H1 (cell line): ENCODE measurements at regions not wholly inside any gene's neighbourhood (a gene's known extent, or its start where the extent isn't known, plus 50 kb on each side); places are given as distances from the start of the nearest gene placed in this dataset.

Experiments used
- CTCF ChIA-PET: fragments of 300-600 bp; sonication (Branson Sonifier 250); formaldehyde crosslinking; loops from one replicate; lab custom pipeline; 2021; ENCODE audit not compliant: partially characterized antibody; lab: Charles Lee
- POLR2A ChIA-PET: fragments of 300-600 bp; sonication (Branson Sonifier 250); formaldehyde crosslinking; loops from one replicate; lab custom pipeline; 2021; ENCODE audit warnings: inconsistent platforms; ENCODE audit not compliant: partially characterized antibody; lab: Charles Lee
- DNase-seq, 2 experiments: peaks; one replicate each; pipeline versions ENCODE4 v3.0.0 to v3.0.0-alpha.2; 2010 to 2022; ENCODE audit warnings: low spot score in 2 of 2, low read depth in 1 of 2, mixed read lengths in 1 of 2
- FAIRE-seq: peaks from 2 replicates; lab custom pipeline; 2011; peaks lifted over from hg19 to GRCh38; lab: Jason Lieb, UNC
- H2AFZ ChIP-seq: 2 replicates; pipeline ENCODE4 v1.8.1; 2012; ENCODE audit warnings: low read length, inconsistent platforms
- H2AK5ac ChIP-seq: 2 replicates; pipeline ENCODE4 v1.6.1; 2013; ENCODE audit warnings: low read depth, low read length
- H2BK120ac ChIP-seq: replicated peaks from 2 replicates; pipeline ENCODE3; 2013; ENCODE audit warnings: low read depth, low read length, inconsistent platforms
- H2BK12ac ChIP-seq: 2 replicates; pipeline ENCODE4 v1.6.1; 2013; ENCODE audit warnings: low read depth, low read length
- H2BK15ac ChIP-seq: 2 replicates; pipeline ENCODE4 v1.6.1; 2013; ENCODE audit warnings: low read length
- H2BK20ac ChIP-seq: 2 replicates; pipeline ENCODE4 v1.6.1; 2013; ENCODE audit warnings: low read length
- H2BK5ac ChIP-seq: 2 replicates; pipeline ENCODE4 v1.6.1; 2013; ENCODE audit warnings: low read depth, low read length
- H3K14ac ChIP-seq: 2 replicates; pipeline ENCODE4 v1.6.1; 2013; ENCODE audit warnings: inconsistent platforms; ENCODE audit not compliant: insufficient read length
- H3K18ac ChIP-seq: 2 replicates; pipeline ENCODE4 v1.6.1; 2013; ENCODE audit warnings: low read length; ENCODE audit errors: extremely low read depth
- H3K23ac ChIP-seq: 2 replicates; pipeline ENCODE4 v1.6.1; 2013; ENCODE audit warnings: inconsistent platforms; ENCODE audit not compliant: insufficient read length
- H3K23me2 ChIP-seq: 2 replicates; pipeline ENCODE4 v1.6.1; 2013; ENCODE audit warnings: low read depth, low read length
- H3K27ac ChIP-seq: 2 replicates; pipeline ENCODE4 v1.6.1; 2011; ENCODE audit warnings: low read depth, low read length, inconsistent platforms
- H3K27me3 ChIP-seq, 4 experiments: replicated peaks in 1 of 4; 1 replicate in 1 of 4; 2 replicates in 3 of 4; pipeline versions ENCODE4 v1.6.1 to v1.8.1; 2011 to 2013; ENCODE audit warnings: low read length in 3 of 4, mild to moderate bottlenecking in 3 of 4, inconsistent platforms in 2 of 4, mixed read lengths in 2 of 4, moderate library complexity in 1 of 4; ENCODE audit not compliant: control insufficient read depth in 3 of 4, insufficient read depth in 3 of 4; ENCODE audit errors: extremely low read depth in 1 of 4
- H3K36me3 ChIP-seq, 4 experiments: 2 replicates each; pipeline versions ENCODE4 v1.6.1 to v1.8.1; 2011 to 2013; ENCODE audit warnings: mild to moderate bottlenecking in 4 of 4, low read length in 3 of 4, moderate library complexity in 2 of 4, control low read depth in 1 of 4, inconsistent platforms in 1 of 4; ENCODE audit not compliant: insufficient read depth in 4 of 4, control insufficient read depth in 2 of 4
- H3K4ac ChIP-seq: replicated peaks from 2 replicates; pipeline ENCODE3; 2013; ENCODE audit warnings: low read length, low read depth, mixed read lengths, inconsistent platforms; ENCODE audit not compliant: insufficient read length
- H3K4me1 ChIP-seq, 4 experiments: replicated peaks in 1 of 4; 1 replicate in 1 of 4; 2 replicates in 3 of 4; pipeline versions ENCODE4 v1.6.1 to v1.8.1; 2011 to 2013; ENCODE audit warnings: low read length in 3 of 4, inconsistent platforms in 2 of 4, mixed read lengths in 1 of 4; ENCODE audit not compliant: insufficient read depth in 4 of 4, control insufficient read depth in 3 of 4
- H3K4me2 ChIP-seq, 2 experiments: 2 replicates each; pipeline versions ENCODE4 v1.6.1 to v1.8.1; 2011 to 2013; ENCODE audit warnings: low read depth in 2 of 2, low read length in 2 of 2, control low read depth in 1 of 2, inconsistent platforms in 1 of 2, mild to moderate bottlenecking in 1 of 2; ENCODE audit not compliant: insufficient read depth in 1 of 2
- H3K4me3 ChIP-seq, 4 experiments: fragments of 200-600, 300-600 bp in 1 of 4; sonication (generic), shearing (Covaris generic), sonication (Bioruptor Twin) in 1 of 4; 2 replicates each; pipeline versions ENCODE4 v1.5.1 to v1.8.1; 2011 to 2016; ENCODE audit warnings: low read length in 4 of 4, low read depth in 3 of 4, control low read depth in 2 of 4, inconsistent platforms in 2 of 4, mild to moderate bottlenecking in 2 of 4, mixed read lengths in 1 of 4, moderate library complexity in 1 of 4; ENCODE audit not compliant: insufficient read depth in 2 of 4; ENCODE audit errors: extremely low read depth in 1 of 4
- H3K56ac ChIP-seq: replicated peaks from 2 replicates; pipeline ENCODE3; 2013; ENCODE audit warnings: low read depth, mild to moderate bottlenecking, mixed read lengths, low read length, inconsistent platforms; ENCODE audit not compliant: insufficient read length
- H3K79me1 ChIP-seq: 2 replicates; pipeline ENCODE4 v1.6.1; 2013; ENCODE audit warnings: low read depth, low read length, control low read depth
- H3K79me2 ChIP-seq, 2 experiments: 2 replicates each; pipeline versions ENCODE4 v1.6.1 to v1.8.1; 2012 to 2013; ENCODE audit warnings: low read length in 2 of 2, mild to moderate bottlenecking in 2 of 2, inconsistent platforms in 1 of 2; ENCODE audit not compliant: insufficient read depth in 2 of 2, control insufficient read depth in 1 of 2
- H3K9ac ChIP-seq, 4 experiments: replicated peaks in 1 of 4; 1 replicate in 1 of 4; 2 replicates in 3 of 4; pipeline versions ENCODE4 v1.6.1 to v1.8.1; 2011 to 2013; ENCODE audit warnings: low read depth in 3 of 4, low read length in 3 of 4, control low read depth in 2 of 4, mild to moderate bottlenecking in 2 of 4, moderate library complexity in 2 of 4, inconsistent platforms in 1 of 4; ENCODE audit errors: extremely low read depth in 1 of 4
- H3K9me3 ChIP-seq, 2 experiments: 2 replicates each; pipeline versions ENCODE4 v1.6.1 to v1.8.1; 2012 to 2013; ENCODE audit warnings: mild to moderate bottlenecking in 2 of 2, moderate library complexity in 2 of 2, control low read depth in 1 of 2, inconsistent platforms in 1 of 2, low read depth in 1 of 2, low read length in 1 of 2, mixed read lengths in 1 of 2; ENCODE audit not compliant: insufficient read depth in 2 of 2
- H4K20me1 ChIP-seq, 2 experiments: replicated peaks in 1 of 2; 2 replicates each; pipeline versions ENCODE3 to v1.8.1; 2011 to 2013; ENCODE audit warnings: inconsistent platforms in 2 of 2, low read length in 2 of 2, mild to moderate bottlenecking in 1 of 2; ENCODE audit not compliant: insufficient read depth in 2 of 2, control insufficient read depth in 1 of 2
- H4K5ac ChIP-seq: 2 replicates; pipeline ENCODE4 v1.6.1; 2013; ENCODE audit warnings: low read length, low read depth, mixed read lengths, inconsistent platforms; ENCODE audit not compliant: insufficient read length
- H4K8ac ChIP-seq: 2 replicates; pipeline ENCODE4 v1.8.0; 2013; ENCODE audit warnings: mild to moderate bottlenecking, moderate library complexity, low read length, inconsistent platforms; ENCODE audit not compliant: insufficient read depth; ENCODE audit errors: extremely low read depth
- H4K91ac ChIP-seq: replicated peaks from 2 replicates; pipeline ENCODE3; 2013; ENCODE audit warnings: low read length, mixed read lengths, inconsistent platforms; ENCODE audit not compliant: insufficient read length
- CHD1 ChIP-seq: IDR thresholded peaks from 2 replicates; pipeline ENCODE4 v1.6.1; 2012; ENCODE audit warnings: low read depth, low read length, improper control_type of control experiment
- CREB1 ChIP-seq: IDR thresholded peaks from 2 replicates; pipeline ENCODE4 v1.6.1; 2012; ENCODE audit warnings: inconsistent platforms
- EP300 ChIP-seq, 2 experiments: IDR thresholded peaks; 1 replicate in 1 of 2; 2 replicates in 1 of 2; pipeline ENCODE4 v1.6.1; 2011 to 2012; ENCODE audit warnings: low read depth in 2 of 2, low read length in 2 of 2, mild to moderate bottlenecking in 2 of 2, borderline replicate concordance in 1 of 2, inconsistent platforms in 1 of 2, moderate library complexity in 1 of 2
- EZH2 ChIP-seq: fragments of 200-600 bp; sonication (generic); IDR thresholded peaks from 2 replicates; pipeline ENCODE4 v1.7.1; 2012; ENCODE audit warnings: low read depth, mild to moderate bottlenecking, moderate library complexity, low read length, inconsistent platforms; ENCODE audit not compliant: severe bottlenecking
- FOSL1 ChIP-seq: IDR thresholded peaks from 2 replicates; pipeline ENCODE4 v1.6.1; 2011; ENCODE audit warnings: mild to moderate bottlenecking, low read depth, low read length, moderate library complexity; ENCODE audit not compliant: insufficient read depth
- JUN ChIP-seq: IDR thresholded peaks from 2 replicates; pipeline ENCODE4 v1.6.1; 2011; ENCODE audit warnings: low read depth, mild to moderate bottlenecking, improper control_type of control experiment, low read length
- MAX ChIP-seq: IDR thresholded peaks from 2 replicates; pipeline ENCODE4 v1.6.1; 2012; ENCODE audit warnings: inconsistent platforms
- PHF8 ChIP-seq: fragments of 200-600 bp; sonication (generic); conservative IDR thresholded peaks from 2 replicates; pipeline ENCODE4 v1.7.1; 2012; ENCODE audit warnings: low read depth, mild to moderate bottlenecking, inconsistent platforms, low read length, moderate library complexity
- POLR2A ChIP-seq, 2 experiments: IDR thresholded peaks; 1 replicate in 1 of 2; 2 replicates in 1 of 2; pipeline ENCODE4 v1.6.1; 2011; ENCODE audit warnings: low read depth in 2 of 2, low read length in 2 of 2, mild to moderate bottlenecking in 2 of 2; ENCODE audit errors: control extremely low read depth in 1 of 2
- POU5F1 ChIP-seq: IDR thresholded peaks from 2 replicates; pipeline ENCODE4 v1.6.1; 2011; ENCODE audit warnings: low read depth, mild to moderate bottlenecking, low read length, moderate library complexity
- RBBP5 ChIP-seq: IDR thresholded peaks from 2 replicates; pipeline ENCODE4 v1.7.1; 2012; ENCODE audit warnings: low read depth, mild to moderate bottlenecking, inconsistent platforms, low read length, moderate library complexity, borderline replicate concordance
- SP2 ChIP-seq: IDR thresholded peaks from 2 replicates; pipeline ENCODE4 v1.6.1; 2012; ENCODE audit warnings: mild to moderate bottlenecking, low read length, inconsistent platforms
- SUZ12 ChIP-seq: fragments of 200-600 bp; sonication (generic); IDR thresholded peaks from 2 replicates; pipeline ENCODE4 v1.6.1; 2012; ENCODE audit warnings: mild to moderate bottlenecking, inconsistent platforms, low read length, moderate library complexity, mixed read lengths
- TAF1 ChIP-seq: IDR thresholded peaks from 2 replicates; pipeline ENCODE4 v1.6.1; 2011; ENCODE audit warnings: mild to moderate bottlenecking, low read depth, low read length
- WGBS, 2 experiments: shearing (Covaris generic) in 1 of 2; methylation state at CpG; one replicate each; pipeline versions ENCODE4 v1.1.6 to v1.1.7; 2013 to 2015; ENCODE audit warnings: low lambda C conversion rate in 2 of 2, mixed read lengths in 2 of 2, inconsistent platforms in 1 of 2, low coverage in 1 of 2, missing lambda C conversion rate in 1 of 2; ENCODE audit not compliant: insufficient replicate concordance in 2 of 2, insufficient coverage in 1 of 2, insufficient read length in 1 of 2; ENCODE audit errors: extremely low coverage in 1 of 2, missing lambda C conversion rate in 1 of 2; 5-methylcytosine and 5-hydroxymethylcytosine counted together

GRCh38 chr16:85350146-85350728 lies 238.0 kb upstream of the CIBAR2 start:
- no peak overlapping the region for H2BK15ac ChIP-seq
- H3K9ac ChIP-seq: no peak overlapping the region
- ChIA-PET CTCF (interaction anchor here (0.8 to 11.6 kb wide), 13 partner anchors 9 to 275 kb away, joined by 3 to 177 read pairs (median 4); no protein-coding TSS in a partner anchor), POLR2A (no interaction called here)
- H4K8ac ChIP-seq: no peak overlapping the region
- no peak overlapping the region for H2AK5ac ChIP-seq
- no peak for DNase-seq
- no peak overlapping the region for H3K23ac ChIP-seq
- H3K4me1 ChIP-seq: peaks cover 0 to 12% (median 3%) of the 10 kb centered on the region in 4 experiments; a peak in 4 of 7 replicates
- H3K9me3 ChIP-seq: peaks cover 6 to 8% of the 10 kb centered on the region in 2 experiments; a peak in 3 of 4 replicates
- H4K20me1 ChIP-seq: peaks cover 4 to 13% of the 10 kb centered on the region in 2 experiments
- no peak overlapping the region for H3K27ac ChIP-seq
- no peak overlapping the region for H2AFZ ChIP-seq
- WGBS, 2 experiments: 83% methylated on average over 10 of the region's 10 CpGs; no CpG with 5 or more reads in 1 of the 2 experiments
- H3K27me3 ChIP-seq: no peaks in the 10 kb centered on the region
- H3K4me3 ChIP-seq: no peak overlapping the region
- 0 out of 2 replicates have a peak, but pooled peaks cover 2% of the 10 kb centered on the region for H3K79me1 ChIP-seq
- peaks cover 9% of the 10 kb centered on the region; the same call in 1 of the 2 replicates for H3K23me2 ChIP-seq
- no peak overlapping the region for H3K14ac ChIP-seq
- no peak overlapping the region for H4K91ac ChIP-seq
- H3K4ac ChIP-seq: no peak overlapping the region
- no peak overlapping the region for H4K5ac ChIP-seq
- no peak overlapping the region for H2BK5ac ChIP-seq
- peak overlapping the region; percentile 31; the same call in 1 of the 2 replicates for H2BK12ac ChIP-seq
- H2BK20ac ChIP-seq: no peak overlapping the region
- no peaks in the 10 kb centered on the region for H3K79me2 ChIP-seq
- no peak overlapping the region for H3K56ac ChIP-seq
- H3K18ac ChIP-seq: no peak overlapping the region
- no peak overlapping the region for H2BK120ac ChIP-seq
- FAIRE-seq: no peak
- no peaks in the 10 kb centered on the region for H3K36me3 ChIP-seq
- H3K4me2 ChIP-seq: no peak overlapping the region
- TF ChIP-seq EP300 (IDR thresholded peaks at IDR 0.05; ENCODE audit: borderline replicate concordance in 1 of 2, low read depth in 2 of 2, low read length in 2 of 2): no peak
- TF ChIP-seq RBBP5: no peak
- no peak for TF ChIP-seq SUZ12
- TF ChIP-seq PHF8: no peak
- TF ChIP-seq EZH2: no peak
- no peak for TF ChIP-seq POLR2A (IDR thresholded peaks at IDR 0.05; ENCODE audit: control extremely low read depth in 1 of 2, low read depth in 2 of 2, low read length in 2 of 2)
- TF ChIP-seq CHD1: no peak
- TF ChIP-seq FOSL1: no peak
- no peak for TF ChIP-seq CREB1
- no peak for TF ChIP-seq POU5F1
- TF ChIP-seq MAX: no peak
- no peak for TF ChIP-seq TAF1
- no peak for TF ChIP-seq SP2
- TF ChIP-seq JUN: no peak
